GM13977 (cell line): ENCODE measurements at regions not wholly inside any gene's neighbourhood (a gene's known extent, or its start where the extent isn't known, plus 50 kb on each side); places are given as distances from the start of the nearest gene placed in this dataset.
"Not testable (repeated sequence)": the region's sequence is repeated elsewhere in the genome, so short reads cannot be mapped to it uniquely, and the experiment has no call there.

Experiments used
- DNase-seq: peaks from one replicate; pipeline ENCODE4 v3.0.0; 2012; ENCODE audit warnings: low spot score
- CTCF ChIP-seq: IDR thresholded peaks from 2 replicates; pipeline ENCODE4 v1.5.1; 2012; ENCODE audit warnings: mild to moderate bottlenecking, control low read depth; ENCODE audit not compliant: insufficient read depth; ENCODE audit errors: extremely low read depth, missing control alignments
- in situ Hi-C: fragments of 300-500 bp; cut with MboI; formaldehyde crosslinking; loops from one replicate; pipeline ENCODE4 v1.12.0; 2022; ENCODE audit warnings: low sequenced_read_pairs, low pct_unique_long_range_greater_than_20kb, mixed read lengths, inconsistent platforms; ENCODE audit not compliant: unreplicated experiment

- no peak for TF ChIP-seq CTCF
- DNase-seq = no peak
- in situ Hi-C loops = no loop called here
These were observed 109.6 kb upstream of the CPM start for GRCh38 chr12:69042557-69042956.

- TF ChIP-seq CTCF = no peak
- no peak for DNase-seq
- in situ Hi-C loops = no loop called here
These were observed 110.0 kb upstream of the CPM start for GRCh38 chr12:69042970-69043369.

- no peak for DNase-seq
- in situ Hi-C loops = no loop called here
- TF ChIP-seq CTCF = no peak
These were observed 111.9 kb upstream of the CPM start for GRCh38 chr12:69044887-69045286.

GRCh38 chr12:69045430-69045829, 112.5 kb upstream of the CPM start:
- in situ Hi-C loops = no loop called here
- DNase-seq = no peak
- TF ChIP-seq CTCF = no peak

GRCh38 chr12:69046363-69046762, 113.4 kb upstream of the CPM start:
- in situ Hi-C loops = no loop called here
- TF ChIP-seq CTCF = no peak
- DNase-seq = no peak

GRCh38 chr12:69046920-69047319, 113.9 kb upstream of the CPM start:
- in situ Hi-C loops = no loop called here
- no peak for TF ChIP-seq CTCF
- no peak for DNase-seq

- no peak for TF ChIP-seq CTCF
- in situ Hi-C loops = no loop called here
- no peak for DNase-seq
These were observed 115.0 kb upstream of the CPM start for GRCh38 chr12:69047990-69048389.

GRCh38 chr12:69049855-69050254, 116.9 kb upstream of the CPM start:
- in situ Hi-C loops, DNase-seq: not testable (repeated sequence)
